Thyroid gland (tissue), 4 donors: ENCODE measurements at regions not wholly inside any gene's neighbourhood (a gene's known extent, or its start where the extent isn't known, plus 50 kb on each side); places are given as distances from the start of the nearest gene placed in this dataset.

Source experiments
- POLR2A ChIP-seq, 2 donors: fragments of 450-650 bp; IDR thresholded peaks; one replicate each; pipeline ENCODE4 v1.6.1; 2017; ENCODE audit warnings: antibody characterized with exemption in 2 of 2, mild to moderate bottlenecking in 2 of 2, moderate library complexity in 1 of 2
- TF ChIP-seq, protein P1 (sequence below), 6 experiments: fragments of 200-600 bp in 3 of 6; fragments of 450-650 bp in 3 of 6; sonication (generic) in 3 of 6; IDR thresholded peaks; one replicate each; pipeline ENCODE4 v1.5.1; 2016 to 2019; ENCODE audit warnings: antibody characterized with exemption in 6 of 6, mild to moderate bottlenecking in 2 of 6, inconsistent platforms in 1 of 6, moderate library complexity in 1 of 6

DNA sequence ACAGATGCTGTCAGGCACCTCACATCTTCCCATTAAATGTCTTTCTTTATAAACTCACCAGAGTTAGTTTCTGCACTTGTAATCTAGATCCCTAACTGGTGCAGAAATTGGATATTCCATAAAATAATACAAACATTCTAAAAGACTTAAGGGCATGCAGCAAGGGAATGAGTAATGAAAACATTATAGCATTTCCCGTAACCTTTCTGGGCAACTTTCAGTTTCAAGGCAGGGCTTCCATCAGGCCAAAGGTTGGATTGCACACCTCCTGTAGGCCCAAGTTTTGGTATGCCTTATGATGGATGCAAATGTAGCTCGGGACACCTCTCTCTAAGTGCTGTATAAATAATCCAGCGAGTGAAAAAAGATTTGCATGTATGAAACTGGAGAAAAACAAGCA, 129.9 kb upstream of the LYZL2 start:
- no peak for TF ChIP-seq POLR2A (IDR thresholded peaks at IDR 0.05)
- TF ChIP-seq, protein P1, sequence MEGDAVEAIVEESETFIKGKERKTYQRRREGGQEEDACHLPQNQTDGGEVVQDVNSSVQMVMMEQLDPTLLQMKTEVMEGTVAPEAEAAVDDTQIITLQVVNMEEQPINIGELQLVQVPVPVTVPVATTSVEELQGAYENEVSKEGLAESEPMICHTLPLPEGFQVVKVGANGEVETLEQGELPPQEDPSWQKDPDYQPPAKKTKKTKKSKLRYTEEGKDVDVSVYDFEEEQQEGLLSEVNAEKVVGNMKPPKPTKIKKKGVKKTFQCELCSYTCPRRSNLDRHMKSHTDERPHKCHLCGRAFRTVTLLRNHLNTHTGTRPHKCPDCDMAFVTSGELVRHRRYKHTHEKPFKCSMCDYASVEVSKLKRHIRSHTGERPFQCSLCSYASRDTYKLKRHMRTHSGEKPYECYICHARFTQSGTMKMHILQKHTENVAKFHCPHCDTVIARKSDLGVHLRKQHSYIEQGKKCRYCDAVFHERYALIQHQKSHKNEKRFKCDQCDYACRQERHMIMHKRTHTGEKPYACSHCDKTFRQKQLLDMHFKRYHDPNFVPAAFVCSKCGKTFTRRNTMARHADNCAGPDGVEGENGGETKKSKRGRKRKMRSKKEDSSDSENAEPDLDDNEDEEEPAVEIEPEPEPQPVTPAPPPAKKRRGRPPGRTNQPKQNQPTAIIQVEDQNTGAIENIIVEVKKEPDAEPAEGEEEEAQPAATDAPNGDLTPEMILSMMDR (IDR thresholded peaks at IDR 0.05), result no peak
